ENCODE measurements at regions not wholly inside any gene's neighbourhood (a gene's known extent, or its start where the extent isn't known, plus 50 kb on each side); places are given as distances from the start of the nearest gene placed in this dataset.

GRCh38 chr4:36921476-36922216 lies 322.9 kb upstream of the NWD2 start (continued):
- TF ChIP-seq ARID3B (CRISPR knock-in tag; IDR thresholded peaks at IDR 0.05; ENCODE audit: borderline replicate concordance) (no peak), USF2 (CRISPR knock-in tag; IDR thresholded peaks at IDR 0.05) (no peak), SRSF1 (IDR thresholded peaks at IDR 0.05; ENCODE audit: low read depth, low read length) (no peak)

- H2AFZ ChIP-seq (ENCODE audit: low read depth, low read length) = no peak overlapping the region
- no peak overlapping the region for H3K27ac ChIP-seq (ENCODE audit: extremely low read depth, low read depth, low read length)
- POLR2A ChIA-PET = no interaction called here
- intact Hi-C loops (cut with micrococcal nuclease) = no loop called here
- CTCF ChIA-PET (ENCODE audit: low intra/inter-chr PET ratio) = no interaction called here
- DNase-seq (ENCODE audit: extremely low read depth in 1 of 4, low spot score in 3 of 4) = no peak
- no peaks in the 10 kb centered on the region; the same call in 1 of the 2 replicates for H3K9me3 ChIP-seq (replicated peaks; ENCODE audit: control insufficient read depth, insufficient read depth, low read depth, low read length)
- no TSS peak for BruUV-seq (replicated peaks)
- no peaks in the 10 kb centered on the region for H3K79me2 ChIP-seq (ENCODE audit: control insufficient read depth, insufficient read depth, low read length)
- no peak for FAIRE-seq
- H3K36me3 ChIP-seq (ENCODE audit: control insufficient read depth, insufficient read depth, low read length) = no peaks in the 10 kb centered on the region
- H4K20me1 ChIP-seq (replicated peaks; ENCODE audit: control insufficient read depth, insufficient read depth, low read length) = no peaks in the 10 kb centered on the region
- H3K4me2 ChIP-seq (ENCODE audit: insufficient read depth, low read length) = no peak overlapping the region
- 8% methylated on average over 1 of the region's 1 CpG for WGBS (ENCODE audit: insufficient coverage, low coverage, missing lambda C conversion rate)
- no peaks in the 10 kb centered on the region for H3K27me3 ChIP-seq (ENCODE audit: control insufficient read depth in 2 of 2, insufficient read depth in 2 of 2, low read length in 2 of 2)
- TF ChIP-seq DPF2 (IDR thresholded peaks at IDR 0.05) = no peak
- no peak for TF ChIP-seq ZNF23 (CRISPR knock-in tag; IDR thresholded peaks at IDR 0.05)
- no peak for TF ChIP-seq ZBTB1 (CRISPR knock-in tag; IDR thresholded peaks at IDR 0.05; ENCODE audit: borderline replicate concordance, low read depth)
- TF ChIP-seq MXI1 (IDR thresholded peaks at IDR 0.05; ENCODE audit: low read depth, low read length) = no peak
- TF ChIP-seq CHD1 (IDR thresholded peaks at IDR 0.05; ENCODE audit: low read length) = no peak
- TF ChIP-seq POLR2H (tag; IDR thresholded peaks at IDR 0.05; ENCODE audit: low read depth) = no peak
- TF ChIP-seq, protein P1, sequence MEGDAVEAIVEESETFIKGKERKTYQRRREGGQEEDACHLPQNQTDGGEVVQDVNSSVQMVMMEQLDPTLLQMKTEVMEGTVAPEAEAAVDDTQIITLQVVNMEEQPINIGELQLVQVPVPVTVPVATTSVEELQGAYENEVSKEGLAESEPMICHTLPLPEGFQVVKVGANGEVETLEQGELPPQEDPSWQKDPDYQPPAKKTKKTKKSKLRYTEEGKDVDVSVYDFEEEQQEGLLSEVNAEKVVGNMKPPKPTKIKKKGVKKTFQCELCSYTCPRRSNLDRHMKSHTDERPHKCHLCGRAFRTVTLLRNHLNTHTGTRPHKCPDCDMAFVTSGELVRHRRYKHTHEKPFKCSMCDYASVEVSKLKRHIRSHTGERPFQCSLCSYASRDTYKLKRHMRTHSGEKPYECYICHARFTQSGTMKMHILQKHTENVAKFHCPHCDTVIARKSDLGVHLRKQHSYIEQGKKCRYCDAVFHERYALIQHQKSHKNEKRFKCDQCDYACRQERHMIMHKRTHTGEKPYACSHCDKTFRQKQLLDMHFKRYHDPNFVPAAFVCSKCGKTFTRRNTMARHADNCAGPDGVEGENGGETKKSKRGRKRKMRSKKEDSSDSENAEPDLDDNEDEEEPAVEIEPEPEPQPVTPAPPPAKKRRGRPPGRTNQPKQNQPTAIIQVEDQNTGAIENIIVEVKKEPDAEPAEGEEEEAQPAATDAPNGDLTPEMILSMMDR (IDR thresholded peaks at IDR 0.05 in 2 of 3, conservative IDR thresholded peaks at IDR 0.05 in 1 of 3; ENCODE audit: insufficient read depth in 2 of 3, low read depth in 1 of 3, low read length in 3 of 3) = no peak
- no peaks in the 10 kb centered on the region for H3K4me1 ChIP-seq (replicated peaks in 1 of 2; ENCODE audit: control insufficient read depth in 2 of 2, insufficient read depth in 2 of 2, low read length in 2 of 2)
- H3K9ac ChIP-seq (ENCODE audit: insufficient read depth in 1 of 2, low read depth in 2 of 2, low read length in 2 of 2) = no peak overlapping the region
- H3K4me3 ChIP-seq = no peak overlapping the region
- H3K9me1 ChIP-seq (ENCODE audit: control insufficient read depth, insufficient read depth, low read length) = no peaks in the 10 kb centered on the region
- in situ Hi-C loops (cut with MboI) = no loop called here
- no peak for ATAC-seq
Observed at GRCh38 chr4:36930562-36931111, 313.9 kb upstream of the NWD2 start.
